ENCODE measurements at regions not wholly inside any gene's neighbourhood (a gene's known extent, or its start where the extent isn't known, plus 50 kb on each side); places are given as distances from the start of the nearest gene placed in this dataset.
"Not testable (repeated sequence)": the region's sequence is repeated elsewhere in the genome, so short reads cannot be mapped to it uniquely, and the experiment has no call there.

- Histone ChIP-seq H3K9me3 (no peaks in the 10 kb centered on the region), H3K36me3 (no peaks in the 10 kb centered on the region), H3K27me3 (no peaks in the 10 kb centered on the region), H3K4me1 (no peaks in the 10 kb centered on the region), H3K4me3 (no peak overlapping the region), H3K27ac (no peak overlapping the region)
- DNase-seq (ENCODE audit: low spot score) = no peak
- TF ChIP-seq CTCF (IDR thresholded peaks at IDR 0.05) = no peak
These were observed 161.1 kb downstream of the CCDC71L start for GRCh38 chr7:106499897-106500296.

GRCh38 chr7:106498005-106498404 lies 163.0 kb downstream of the CCDC71L start:
- H3K27me3 ChIP-seq; H3K4me3 ChIP-seq; H3K27ac ChIP-seq; H3K4me1 ChIP-seq; H3K9me3 ChIP-seq; H3K36me3 ChIP-seq; DNase-seq (ENCODE audit: low spot score): not testable (repeated sequence)

GRCh38 chr7:106493041-106493731 lies 167.8 kb downstream of the CCDC71L start:
- Histone ChIP-seq H3K4me1 (no peaks in the 10 kb centered on the region), H3K9me3 (no peaks in the 10 kb centered on the region), H3K27me3 (no peaks in the 10 kb centered on the region), H3K36me3 (no peaks in the 10 kb centered on the region), H3K27ac (no peak overlapping the region), H3K4me3 (no peak overlapping the region)
- no peak for TF ChIP-seq CTCF (IDR thresholded peaks at IDR 0.05)
- no peak for DNase-seq (ENCODE audit: low spot score)

- no peaks in the 10 kb centered on the region for H3K9me3 ChIP-seq
These were observed 172.5 kb downstream of the CCDC71L start for GRCh38 chr7:106488465-106488864.

GRCh38 chr7:106487892-106488291 lies 173.1 kb downstream of the CCDC71L start:
- Histone ChIP-seq H3K4me3 (no peak overlapping the region), H3K27me3 (no peaks in the 10 kb centered on the region), H3K36me3 (no peaks in the 10 kb centered on the region), H3K27ac (no peak overlapping the region), H3K4me1 (peaks cover 0 to 12% of the 10 kb centered on the region in 2 donors), H3K9me3 (no peaks in the 10 kb centered on the region)
- no peak for TF ChIP-seq CTCF (IDR thresholded peaks at IDR 0.05)
- DNase-seq (ENCODE audit: low spot score) = no peak

More at GRCh38 chr7:106488465-106488864, 172.5 kb downstream of the CCDC71L start:
- H3K4me3 ChIP-seq = no peak overlapping the region
- H3K27me3 ChIP-seq = no peaks in the 10 kb centered on the region
- no peak for TF ChIP-seq CTCF (IDR thresholded peaks at IDR 0.05)
- no peak for DNase-seq (ENCODE audit: low spot score)
- no peaks in the 10 kb centered on the region for H3K36me3 ChIP-seq
- H3K27ac ChIP-seq = no peak overlapping the region
- H3K4me1 ChIP-seq = peaks cover 0 to 12% of the 10 kb centered on the region in 2 donors

- no peak overlapping the region for H3K27ac ChIP-seq
- DNase-seq (ENCODE audit: low spot score) = no peak
- no peak for TF ChIP-seq CTCF (IDR thresholded peaks at IDR 0.05)
These were observed 174.6 kb downstream of the CCDC71L start for GRCh38 chr7:106486331-106486730.

More at GRCh38 chr7:106486331-106486730, 174.6 kb downstream of the CCDC71L start:
- Histone ChIP-seq H3K36me3 (no peaks in the 10 kb centered on the region), H3K4me3 (no peak overlapping the region), H3K4me1 (peaks cover 0 to 12% of the 10 kb centered on the region in 2 donors), H3K27me3 (no peaks in the 10 kb centered on the region), H3K9me3 (no peaks in the 10 kb centered on the region)
